Brain microvascular endothelial cell (primary cell): ENCODE measurements at regions not wholly inside any gene's neighbourhood (a gene's known extent, or its start where the extent isn't known, plus 50 kb on each side); places are given as distances from the start of the nearest gene placed in this dataset.
"Not testable (repeated sequence)": the region's sequence is repeated elsewhere in the genome, so short reads cannot be mapped to it uniquely, and the experiment has no call there.

Experiments
- DNase-seq: peaks from one replicate; pipeline ENCODE4 v3.0.0-alpha.2; 2020
- H3K27ac ChIP-seq: fragments of 250-450 bp; sonication (Bioruptor Pico); 2 replicates; pipeline ENCODE4 v1.5.1; 2020; ENCODE audit warnings: mild to moderate bottlenecking, moderate library complexity
- H3K27me3 ChIP-seq: fragments of 250-450 bp; sonication (Bioruptor Pico); replicated peaks from 2 replicates; pipeline ENCODE4 v1.5.1; 2020; ENCODE audit warnings: mild to moderate bottlenecking
- H3K36me3 ChIP-seq: fragments of 250-450 bp; sonication (Bioruptor Pico); replicated peaks from 2 replicates; pipeline ENCODE4 v1.5.1; 2020; ENCODE audit warnings: mild to moderate bottlenecking
- H3K4me3 ChIP-seq: 2 replicates; pipeline ENCODE4 v1.5.1; 2011; ENCODE audit warnings: low read depth, mild to moderate bottlenecking, control low read depth, low read length, moderate library complexity
- CTCF ChIP-seq: IDR thresholded peaks from 2 replicates; pipeline ENCODE4 v1.5.1; 2011; ENCODE audit warnings: low read depth, mild to moderate bottlenecking, moderate library complexity, low read length, control low read depth, inconsistent platforms; ENCODE audit errors: missing control alignments
- in situ Hi-C: cut with HindIII; loops from 2 replicates; pipeline ENCODE4 v1.10.0; 2017; ENCODE audit warnings: low sequenced_read_pairs, low pct_ligation_motif_present

- H3K27me3 ChIP-seq, result no peaks in the 10 kb centered on the region
- TF ChIP-seq CTCF, result no peak
- no peak for DNase-seq
- in situ Hi-C loops, result no loop called here
- no peaks in the 10 kb centered on the region for H3K36me3 ChIP-seq
- H3K27ac ChIP-seq, result no peak overlapping the region
- no peak overlapping the region for H3K4me3 ChIP-seq
Measured at GRCh38 chr12:24360057-24360456, 410.6 kb upstream of the SOX5 start.

- no peaks in the 10 kb centered on the region for H3K36me3 ChIP-seq
- H3K4me3 ChIP-seq, result no peak overlapping the region
- no peak for DNase-seq
- in situ Hi-C loops, result no loop called here
- no peaks in the 10 kb centered on the region for H3K27me3 ChIP-seq
- H3K27ac ChIP-seq, result no peak overlapping the region
- TF ChIP-seq CTCF, result no peak
Measured at GRCh38 chr12:24359418-24359817, 409.9 kb upstream of the SOX5 start.

GRCh38 chr12:24356240-24356804 lies 406.9 kb upstream of the SOX5 start:
- TF ChIP-seq CTCF, result no peak
- H3K36me3 ChIP-seq, result no peaks in the 10 kb centered on the region
- H3K27me3 ChIP-seq, result no peaks in the 10 kb centered on the region

GRCh38 chr12:24352363-24352762 lies 402.9 kb upstream of the SOX5 start:
- in situ Hi-C loops, result no loop called here
- no peak overlapping the region for H3K4me3 ChIP-seq
- H3K36me3 ChIP-seq, result no peaks in the 10 kb centered on the region
- no peak for TF ChIP-seq CTCF
- no peak for DNase-seq
- H3K27ac ChIP-seq, result no peak overlapping the region
- no peaks in the 10 kb centered on the region for H3K27me3 ChIP-seq

More at GRCh38 chr12:24356240-24356804, 406.9 kb upstream of the SOX5 start:
- Histone ChIP-seq H3K27ac (no peak overlapping the region), H3K4me3 (no peak overlapping the region)
- no peak for DNase-seq
- in situ Hi-C loops, result no loop called here

GRCh38 chr12:24349051-24349799 lies 399.8 kb upstream of the SOX5 start:
- no peak overlapping the region for H3K27ac ChIP-seq
- no peaks in the 10 kb centered on the region for H3K27me3 ChIP-seq
- H3K4me3 ChIP-seq, result no peak overlapping the region
- TF ChIP-seq CTCF, result no peak
- DNase-seq, result no peak
- in situ Hi-C loops, result no loop called here
- no peaks in the 10 kb centered on the region for H3K36me3 ChIP-seq

GRCh38 chr12:24348180-24348579 lies 398.7 kb upstream of the SOX5 start:
- H3K4me3 ChIP-seq, H3K27ac ChIP-seq, H3K27me3 ChIP-seq, in situ Hi-C loops, H3K36me3 ChIP-seq, DNase-seq: not testable (repeated sequence)
